ENCODE measurements at regions not wholly inside any gene's neighbourhood (a gene's known extent, or its start where the extent isn't known, plus 50 kb on each side); places are given as distances from the start of the nearest gene placed in this dataset.
"Not testable (repeated sequence)": the region's sequence is repeated elsewhere in the genome, so short reads cannot be mapped to it uniquely, and the experiment has no call there.

- not testable (repeated sequence) for TF ChIP-seq CTCF, POLR2A (IDR thresholded peaks at IDR 0.05)
Observed at GRCh38 chrX:3828378-3829040, 115.1 kb upstream of the PRKX start.
